Erythroblast (primary cell): ENCODE measurements at regions not wholly inside any gene's neighbourhood (a gene's known extent, or its start where the extent isn't known, plus 50 kb on each side); places are given as distances from the start of the nearest gene placed in this dataset.

Experiments used
- GATA1 ChIP-seq: IDR thresholded peaks from 2 replicates; pipeline ENCODE4 v1.6.1; 2011; ENCODE audit warnings: low read depth, mild to moderate bottlenecking, control low read depth, low read length, moderate library complexity
- POLR2A ChIP-seq: IDR thresholded peaks from 2 replicates; pipeline ENCODE4 v1.6.1; 2011; ENCODE audit warnings: mild to moderate bottlenecking, low read length

- TF ChIP-seq POLR2A (no peak), GATA1 (no peak)
These were observed 640.7 kb downstream of the ADGRL2 start for GRCh38 chr1:82441402-82441801.
